ENCODE measurements at regions not wholly inside any gene's neighbourhood (a gene's known extent, or its start where the extent isn't known, plus 50 kb on each side); places are given as distances from the start of the nearest gene placed in this dataset.

- Histone ChIP-seq H3K4me1 (ENCODE audit: control insufficient read depth in 2 of 2, insufficient read depth in 2 of 2, low read length in 2 of 2) (peaks cover 3 to 9% of the 10 kb centered on the region in 2 donors), H3K27me3 (ENCODE audit: control insufficient read depth in 2 of 2, insufficient read depth in 2 of 2, low read length in 2 of 2) (no peaks in the 10 kb centered on the region), H3K4me3 (ENCODE audit: low read length in 2 of 2) (no peak overlapping the region), H3K9me3 (ENCODE audit: control insufficient read depth in 2 of 2, low read length in 2 of 2) (no peaks in the 10 kb centered on the region), H3K27ac (ENCODE audit: low read depth in 2 of 2, low read length in 2 of 2) (no peak overlapping the region), H3K9ac (ENCODE audit: low read depth in 1 of 2, low read length in 2 of 2) (no peak overlapping the region), H3K36me3 (ENCODE audit: control insufficient read depth in 2 of 2, insufficient read depth in 2 of 2, low read length in 2 of 2) (no peaks in the 10 kb centered on the region)
These were observed 69.2 kb upstream of the SFMBT2 start for GRCh38 chr10:7479861-7480598.

GRCh38 chr10:7478727-7479457 is 68.1 kb upstream of the SFMBT2 start:
- Histone ChIP-seq H3K9me3 (ENCODE audit: control insufficient read depth in 2 of 2, low read length in 2 of 2) (no peaks in the 10 kb centered on the region), H3K9ac (ENCODE audit: low read depth in 1 of 2, low read length in 2 of 2) (no peak overlapping the region), H3K27ac (ENCODE audit: low read depth in 2 of 2, low read length in 2 of 2) (no peak overlapping the region), H3K27me3 (ENCODE audit: control insufficient read depth in 2 of 2, insufficient read depth in 2 of 2, low read length in 2 of 2) (no peaks in the 10 kb centered on the region), H3K4me1 (ENCODE audit: control insufficient read depth in 2 of 2, insufficient read depth in 2 of 2, low read length in 2 of 2) (peaks cover 3 to 9% of the 10 kb centered on the region in 2 donors), H3K36me3 (ENCODE audit: control insufficient read depth in 2 of 2, insufficient read depth in 2 of 2, low read length in 2 of 2) (no peaks in the 10 kb centered on the region), H3K4me3 (ENCODE audit: low read length in 2 of 2) (no peak overlapping the region)

- Histone ChIP-seq H3K4me3 (ENCODE audit: low read length in 2 of 2) (no peak overlapping the region), H3K27me3 (ENCODE audit: control insufficient read depth in 2 of 2, insufficient read depth in 2 of 2, low read length in 2 of 2) (no peaks in the 10 kb centered on the region), H3K4me1 (ENCODE audit: control insufficient read depth in 2 of 2, insufficient read depth in 2 of 2, low read length in 2 of 2) (peaks cover 2 to 3% of the 10 kb centered on the region in 2 donors), H3K27ac (ENCODE audit: low read depth in 2 of 2, low read length in 2 of 2) (no peak overlapping the region), H3K36me3 (ENCODE audit: control insufficient read depth in 2 of 2, insufficient read depth in 2 of 2, low read length in 2 of 2) (no peaks in the 10 kb centered on the region), H3K9me3 (ENCODE audit: control insufficient read depth in 2 of 2, low read length in 2 of 2) (no peaks in the 10 kb centered on the region), H3K9ac (ENCODE audit: low read depth in 1 of 2, low read length in 2 of 2) (no peak overlapping the region)
These were observed 66.9 kb upstream of the SFMBT2 start for GRCh38 chr10:7477538-7478334.

- H3K36me3 ChIP-seq (ENCODE audit: control insufficient read depth in 2 of 2, insufficient read depth in 2 of 2, low read length in 2 of 2) = no peaks in the 10 kb centered on the region
- no peak overlapping the region for H3K4me3 ChIP-seq (ENCODE audit: low read length in 2 of 2)
- H3K4me1 ChIP-seq (ENCODE audit: control insufficient read depth in 2 of 2, insufficient read depth in 2 of 2, low read length in 2 of 2) = peaks cover 2 to 3% of the 10 kb centered on the region in 2 donors
- no peaks in the 10 kb centered on the region for H3K27me3 ChIP-seq (ENCODE audit: control insufficient read depth in 2 of 2, insufficient read depth in 2 of 2, low read length in 2 of 2)
- H3K27ac ChIP-seq (ENCODE audit: low read depth in 2 of 2, low read length in 2 of 2) = no peak overlapping the region
- no peak overlapping the region for H3K9ac ChIP-seq (ENCODE audit: low read depth in 1 of 2, low read length in 2 of 2)
- no peaks in the 10 kb centered on the region for H3K9me3 ChIP-seq (ENCODE audit: control insufficient read depth in 2 of 2, low read length in 2 of 2)
These were observed 65.1 kb upstream of the SFMBT2 start for GRCh38 chr10:7475939-7476338.

GRCh38 chr10:7475046-7475911 is 64.4 kb upstream of the SFMBT2 start:
- H3K27ac ChIP-seq (ENCODE audit: low read depth in 2 of 2, low read length in 2 of 2) = peak overlapping the region in 1 of 2 donors; percentile 18
- no peak overlapping the region for H3K9ac ChIP-seq (ENCODE audit: low read depth in 1 of 2, low read length in 2 of 2)
- H3K4me3 ChIP-seq (ENCODE audit: low read length in 2 of 2) = no peak overlapping the region

GRCh38 chr10:7474388-7474787 is 63.6 kb upstream of the SFMBT2 start:
- H3K27ac ChIP-seq (ENCODE audit: low read depth in 2 of 2, low read length in 2 of 2) = no peak overlapping the region
- no peaks in the 10 kb centered on the region for H3K36me3 ChIP-seq (ENCODE audit: control insufficient read depth in 2 of 2, insufficient read depth in 2 of 2, low read length in 2 of 2)
- no peak overlapping the region for H3K9ac ChIP-seq (ENCODE audit: low read depth in 1 of 2, low read length in 2 of 2)

More at GRCh38 chr10:7475046-7475911, 64.4 kb upstream of the SFMBT2 start:
- no peaks in the 10 kb centered on the region for H3K36me3 ChIP-seq (ENCODE audit: control insufficient read depth in 2 of 2, insufficient read depth in 2 of 2, low read length in 2 of 2)
- H3K9me3 ChIP-seq (ENCODE audit: control insufficient read depth in 2 of 2, low read length in 2 of 2) = no peaks in the 10 kb centered on the region
- H3K27me3 ChIP-seq (ENCODE audit: control insufficient read depth in 2 of 2, insufficient read depth in 2 of 2, low read length in 2 of 2) = no peaks in the 10 kb centered on the region
- H3K4me1 ChIP-seq (ENCODE audit: control insufficient read depth in 2 of 2, insufficient read depth in 2 of 2, low read length in 2 of 2) = peaks cover 2 to 3% of the 10 kb centered on the region in 2 donors

GRCh38 chr10:7473474-7473873 is 62.6 kb upstream of the SFMBT2 start:
- H3K4me3 ChIP-seq (ENCODE audit: low read length in 2 of 2) = no peak overlapping the region
- no peaks in the 10 kb centered on the region for H3K9me3 ChIP-seq (ENCODE audit: control insufficient read depth in 2 of 2, low read length in 2 of 2)
- no peaks in the 10 kb centered on the region for H3K27me3 ChIP-seq (ENCODE audit: control insufficient read depth in 2 of 2, insufficient read depth in 2 of 2, low read length in 2 of 2)
- H3K9ac ChIP-seq (ENCODE audit: low read depth in 1 of 2, low read length in 2 of 2) = no peak overlapping the region
- H3K36me3 ChIP-seq (ENCODE audit: control insufficient read depth in 2 of 2, insufficient read depth in 2 of 2, low read length in 2 of 2) = no peaks in the 10 kb centered on the region
- no peak overlapping the region for H3K27ac ChIP-seq (ENCODE audit: low read depth in 2 of 2, low read length in 2 of 2)
- H3K4me1 ChIP-seq (ENCODE audit: control insufficient read depth in 2 of 2, insufficient read depth in 2 of 2, low read length in 2 of 2) = peaks cover 0 to 3% of the 10 kb centered on the region in 2 donors

More at GRCh38 chr10:7474388-7474787, 63.6 kb upstream of the SFMBT2 start:
- no peak overlapping the region for H3K4me3 ChIP-seq (ENCODE audit: low read length in 2 of 2)
- H3K27me3 ChIP-seq (ENCODE audit: control insufficient read depth in 2 of 2, insufficient read depth in 2 of 2, low read length in 2 of 2) = no peaks in the 10 kb centered on the region
- H3K9me3 ChIP-seq (ENCODE audit: control insufficient read depth in 2 of 2, low read length in 2 of 2) = no peaks in the 10 kb centered on the region
- H3K4me1 ChIP-seq (ENCODE audit: control insufficient read depth in 2 of 2, insufficient read depth in 2 of 2, low read length in 2 of 2) = peaks cover 0 to 3% of the 10 kb centered on the region in 2 donors

GRCh38 chr10:7471720-7472367 is 61.0 kb upstream of the SFMBT2 start:
- H3K9me3 ChIP-seq (ENCODE audit: control insufficient read depth in 2 of 2, low read length in 2 of 2) = no peaks in the 10 kb centered on the region
- no peaks in the 10 kb centered on the region for H3K27me3 ChIP-seq (ENCODE audit: control insufficient read depth in 2 of 2, insufficient read depth in 2 of 2, low read length in 2 of 2)
- peak overlapping the region; percentile 48 to 71 for H3K27ac ChIP-seq (ENCODE audit: low read depth in 2 of 2, low read length in 2 of 2)
- H3K9ac ChIP-seq (ENCODE audit: low read depth in 1 of 2, low read length in 2 of 2) = peak overlapping the region in 1 of 2 donors; percentile 44
- peak overlapping the region in 1 of 2 donors; percentile 55 for H3K4me3 ChIP-seq (ENCODE audit: low read length in 2 of 2)
- peaks cover 0 to 3% of the 10 kb centered on the region in 2 donors for H3K4me1 ChIP-seq (ENCODE audit: control insufficient read depth in 2 of 2, insufficient read depth in 2 of 2, low read length in 2 of 2)
- no peaks in the 10 kb centered on the region for H3K36me3 ChIP-seq (ENCODE audit: control insufficient read depth in 2 of 2, insufficient read depth in 2 of 2, low read length in 2 of 2)

- no peaks in the 10 kb centered on the region for H3K27me3 ChIP-seq (ENCODE audit: control insufficient read depth in 2 of 2, insufficient read depth in 2 of 2, low read length in 2 of 2)
- H3K4me3 ChIP-seq (ENCODE audit: low read length in 2 of 2) = no peak overlapping the region
- H3K9me3 ChIP-seq (ENCODE audit: control insufficient read depth in 2 of 2, low read length in 2 of 2) = no peaks in the 10 kb centered on the region
- no peak overlapping the region for H3K27ac ChIP-seq (ENCODE audit: low read depth in 2 of 2, low read length in 2 of 2)
- H3K36me3 ChIP-seq (ENCODE audit: control insufficient read depth in 2 of 2, insufficient read depth in 2 of 2, low read length in 2 of 2) = no peaks in the 10 kb centered on the region
- H3K4me1 ChIP-seq (ENCODE audit: control insufficient read depth in 2 of 2, insufficient read depth in 2 of 2, low read length in 2 of 2) = no peaks in the 10 kb centered on the region
- no peak overlapping the region for H3K9ac ChIP-seq (ENCODE audit: low read depth in 1 of 2, low read length in 2 of 2)
These were observed 59.5 kb upstream of the SFMBT2 start for GRCh38 chr10:7470371-7470770.

Measured in mucosa of rectum (tissue), 2 donors.